GM23248 (cell line): ENCODE measurements at regions not wholly inside any gene's neighbourhood (a gene's known extent, or its start where the extent isn't known, plus 50 kb on each side); places are given as distances from the start of the nearest gene placed in this dataset.

Experiments
- EZH2 ChIP-seq: fragments of 200-600 bp; sonication (generic); IDR thresholded peaks from 2 replicates; pipeline ENCODE4 v1.6.1; 2018; ENCODE audit warnings: antibody characterized with exemption, mild to moderate bottlenecking; ENCODE audit not compliant: insufficient read depth, poor library complexity, severe bottlenecking
- EZH2phosphoT487 ChIP-seq: fragments of 200-600 bp; sonication (generic); IDR thresholded peaks from 2 replicates; pipeline ENCODE4 v1.6.1; 2018; ENCODE audit warnings: antibody characterized with exemption, moderate library complexity, mild to moderate bottlenecking, low read depth; ENCODE audit not compliant: insufficient read depth

DNA sequence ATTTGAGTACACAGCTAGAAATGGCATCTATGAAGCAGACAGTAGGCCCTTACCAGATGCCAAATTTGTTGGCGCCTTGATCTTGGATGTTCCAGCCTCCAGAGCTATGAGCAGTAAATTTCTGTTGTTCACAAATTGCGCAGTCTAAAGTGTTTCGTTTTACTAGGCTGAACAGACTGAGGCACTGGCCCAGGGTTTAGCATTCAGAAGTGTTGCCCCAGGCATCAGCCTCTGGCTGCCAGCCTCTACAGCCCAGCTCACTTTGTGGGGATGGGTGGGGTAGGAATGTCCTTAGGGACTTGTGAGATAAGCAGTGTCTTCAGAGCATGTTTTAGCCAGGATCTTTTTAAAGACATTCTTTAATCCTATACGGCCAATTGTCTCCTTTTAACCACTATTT lies 51.5 kb upstream of the MGAT5 start:
- no peak for TF ChIP-seq EZH2phosphoT487
- TF ChIP-seq EZH2: no peak
